Coronary artery (tissue), 2 donors: ENCODE measurements at regions not wholly inside any gene's neighbourhood (a gene's known extent, or its start where the extent isn't known, plus 50 kb on each side); places are given as distances from the start of the nearest gene placed in this dataset.

ENCODE experiments used
- DNase-seq: peaks from one replicate; pipeline ENCODE4 v3.0.0-alpha.2; 2017; ENCODE audit warnings: low spot score
- H3K27ac ChIP-seq, 2 donors: fragments of 200-600 bp; sonication (generic); one replicate each; pipeline ENCODE4 v1.5.1; 2016 to 2019
- H3K4me3 ChIP-seq: fragments of 200-600 bp; sonication (generic); 2 replicates; pipeline ENCODE4 v1.5.1; 2016; ENCODE audit warnings: mild to moderate bottlenecking, moderate library complexity
- CTCF ChIP-seq: fragments of 200-600 bp; sonication (generic); IDR thresholded peaks from one replicate; pipeline ENCODE4 v1.5.1; 2019; ENCODE audit warnings: antibody characterized with exemption

DNA sequence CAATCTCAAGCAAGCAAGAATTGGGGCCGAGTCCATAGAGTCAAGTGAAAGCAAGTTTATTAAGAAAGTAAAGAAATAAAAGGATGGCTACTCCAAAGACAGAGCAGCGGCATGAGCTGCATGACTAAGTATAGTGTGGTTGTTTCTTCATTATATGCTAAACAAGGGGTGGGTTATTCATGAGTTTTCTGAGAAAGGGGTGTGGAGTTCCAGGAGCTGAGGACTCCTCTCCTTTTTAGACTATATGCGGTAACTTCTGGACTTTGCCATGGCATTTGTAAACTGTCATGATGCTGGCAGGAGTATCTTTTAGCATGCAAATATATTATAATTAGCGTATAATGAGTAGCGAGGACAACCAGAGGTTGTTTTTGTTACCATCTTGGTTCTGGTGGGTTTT, 819.9 kb downstream of the KCNJ2 start:
- Histone ChIP-seq H3K27ac (no peak overlapping the region), H3K4me3 (no peak overlapping the region)
- TF ChIP-seq CTCF, result no peak
- no peak for DNase-seq

DNA sequence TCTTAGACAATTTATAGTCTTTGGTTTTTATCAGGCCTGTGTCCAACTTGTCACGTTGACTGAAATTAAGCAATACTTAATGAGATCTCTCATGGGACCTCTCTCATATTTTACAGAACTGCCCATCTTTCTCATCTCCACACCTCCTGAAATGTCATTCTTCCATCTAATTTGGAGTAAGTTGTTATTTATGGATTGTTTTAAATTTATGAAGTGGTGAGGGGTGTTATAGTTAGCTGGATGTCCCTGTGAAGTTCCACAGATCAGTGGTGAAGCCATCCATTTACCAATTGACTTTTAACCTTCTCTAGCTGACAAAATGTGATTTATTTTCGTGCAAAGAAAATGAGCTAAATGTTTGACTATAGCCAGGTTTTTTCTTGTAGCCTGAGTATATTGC, 824.9 kb downstream of the KCNJ2 start:
- Histone ChIP-seq H3K27ac (no peak overlapping the region), H3K4me3 (no peak overlapping the region)
- no peak for DNase-seq
- TF ChIP-seq CTCF, result no peak

DNA sequence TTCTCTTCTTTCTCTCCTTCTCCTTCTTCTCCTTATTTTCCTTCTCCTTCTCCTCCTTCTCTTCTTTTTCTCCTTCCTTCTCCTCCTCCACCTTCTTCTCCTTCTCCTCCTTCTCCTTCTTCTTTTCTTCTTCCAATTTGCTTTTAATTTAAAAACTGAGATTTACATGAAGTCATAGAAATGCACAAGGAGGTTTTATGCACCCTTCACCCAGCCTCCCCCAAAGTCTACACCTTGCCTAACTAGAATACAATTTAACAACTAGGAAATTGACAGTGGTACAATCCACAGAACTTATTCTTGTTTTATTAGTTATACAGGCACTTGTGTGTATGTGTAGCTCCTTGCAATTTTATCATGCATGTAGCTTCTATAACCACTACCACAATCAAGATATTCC, 826.7 kb downstream of the KCNJ2 start:
- no peak overlapping the region for H3K4me3 ChIP-seq
- DNase-seq, result no peak
- TF ChIP-seq CTCF, result no peak
- H3K27ac ChIP-seq, result no peak overlapping the region

GRCh38 chr17:71003736-71004135, 834.4 kb downstream of the KCNJ2 start:
- Histone ChIP-seq H3K27ac (no peak overlapping the region), H3K4me3 (no peak overlapping the region)
- no peak for DNase-seq
- no peak for TF ChIP-seq CTCF

DNA sequence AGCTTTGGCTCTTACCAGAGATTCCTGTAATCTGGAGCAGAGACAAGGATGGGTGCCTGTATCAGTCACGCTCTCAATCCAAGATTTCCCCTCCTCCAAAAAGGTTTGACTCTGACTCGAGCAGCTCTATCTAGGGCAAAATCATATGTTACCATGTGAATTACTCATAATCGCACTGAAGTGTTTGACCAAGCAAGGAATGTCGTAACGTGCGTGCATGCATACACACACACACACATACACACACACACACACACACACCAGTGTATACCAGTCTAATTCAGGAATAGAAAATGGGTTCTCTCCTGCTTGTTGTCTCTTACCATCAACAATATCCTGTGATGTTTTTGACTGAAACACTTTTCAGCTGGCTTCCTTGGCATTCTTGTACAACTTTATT, 835.1 kb downstream of the KCNJ2 start:
- Histone ChIP-seq H3K27ac (no peak overlapping the region), H3K4me3 (no peak overlapping the region)
- no peak for TF ChIP-seq CTCF
- no peak for DNase-seq

GRCh38 chr17:71011391-71011790, 842.1 kb downstream of the KCNJ2 start:
- Histone ChIP-seq H3K27ac (no peak overlapping the region), H3K4me3 (no peak overlapping the region)
- TF ChIP-seq CTCF, result no peak
- no peak for DNase-seq

GRCh38 chr17:71019699-71020098, 850.4 kb downstream of the KCNJ2 start:
- Histone ChIP-seq H3K4me3 (no peak overlapping the region), H3K27ac (no peak overlapping the region)
- no peak for TF ChIP-seq CTCF
- no peak for DNase-seq
